ENCODE measurements at regions not wholly inside any gene's neighbourhood (a gene's known extent, or its start where the extent isn't known, plus 50 kb on each side); places are given as distances from the start of the nearest gene placed in this dataset.

DNA sequence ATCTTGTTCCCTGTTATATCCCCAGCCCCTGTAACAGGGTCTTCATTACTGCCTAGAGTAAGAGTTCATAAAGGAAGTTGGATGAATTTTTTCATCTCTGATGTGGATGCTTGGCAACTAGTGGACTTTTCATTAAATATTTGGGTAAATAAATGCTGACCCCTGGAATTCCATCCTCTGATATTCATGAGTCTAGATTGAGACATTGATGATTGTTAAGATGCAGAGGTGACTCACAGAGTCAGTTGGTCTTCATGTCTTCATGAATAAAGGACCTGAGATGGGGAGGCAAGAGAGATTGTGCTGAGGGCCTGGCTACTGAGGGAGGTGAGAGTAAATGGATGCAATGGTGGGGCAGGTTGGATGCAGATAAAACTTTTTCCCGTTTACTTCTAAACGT is 132.7 kb upstream of the NT5C1B start:
- no peak overlapping the region for H3K14ac ChIP-seq (replicated peaks; ENCODE audit: low read depth, low read length)
- H2BK15ac ChIP-seq (ENCODE audit: low read depth, low read length): no peak overlapping the region
- ChIA-PET CTCF (no interaction called here), POLR2A (ENCODE audit: unreplicated experiment) (no interaction called here)
- no peaks in the 10 kb centered on the region for H3K79me1 ChIP-seq (ENCODE audit: low read depth in 1 of 2, low read length in 2 of 2)
- H3K9me1 ChIP-seq (ENCODE audit: insufficient read depth, low read length): 0 out of 2 replicates have a peak, but pooled peaks cover 4% of the 10 kb centered on the region
- H4K20me1 ChIP-seq (ENCODE audit: insufficient read depth, low read length): no peaks in the 10 kb centered on the region
- no peak for TF ChIP-seq CEBPB (IDR thresholded peaks at IDR 0.05; ENCODE audit: low read depth, low read length)
- TF ChIP-seq MAFK (IDR thresholded peaks at IDR 0.05; ENCODE audit: low read depth, low read length): 0 out of 2 replicates have a peak, but pooled peaks have one; percentile 25
- no peak overlapping the region for H2BK20ac ChIP-seq (ENCODE audit: low read depth, low read length)
- H3K9ac ChIP-seq (ENCODE audit: low read depth, low read length): no peak overlapping the region
- no peak overlapping the region for H3K23ac ChIP-seq (ENCODE audit: low read depth, low read length)
- H3K18ac ChIP-seq (ENCODE audit: low read depth, low read length): no peak overlapping the region
- no TSS peak for BruUV-seq (replicated peaks)
- H2AFZ ChIP-seq (replicated peaks; ENCODE audit: low read length, poor library complexity): no peak overlapping the region
- H2BK120ac ChIP-seq (ENCODE audit: low read depth, low read length): no peak overlapping the region
- in situ Hi-C loops (cut with MboI; ENCODE audit: low sequenced_read_pairs) (no loop called here), dilution Hi-C loops (cut with HindIII; ENCODE audit: low sequenced_read_pairs, unreplicated experiment) (no loop called here), intact Hi-C loops (cut with micrococcal nuclease) (no loop called here)
- no peak overlapping the region for H3K4me2 ChIP-seq (ENCODE audit: low read depth, low read length)
- DNase-seq (peak; percentile 44), ATAC-seq (ENCODE audit: low read depth) (no peak; the same call in 1 of the 2 replicates)
- H3K36me3 ChIP-seq (ENCODE audit: control insufficient read depth, insufficient read depth, low read length): no peaks in the 10 kb centered on the region
- no peak overlapping the region for H2BK5ac ChIP-seq (ENCODE audit: low read depth, low read length, poor library complexity, severe bottlenecking)
- no peak overlapping the region for H3K56ac ChIP-seq (ENCODE audit: extremely low read depth, insufficient read depth, low read length)
- H3K4ac ChIP-seq (ENCODE audit: low read depth, low read length): no peak overlapping the region
- H4K91ac ChIP-seq (ENCODE audit: insufficient read depth, low read depth, low read length): no peak overlapping the region
- H3K9me3 ChIP-seq (ENCODE audit: control insufficient read depth, insufficient read depth, low read length): no peaks in the 10 kb centered on the region
- H3K27ac ChIP-seq (ENCODE audit: insufficient read depth, low read length): no peak overlapping the region
- no peak overlapping the region for H2AK9ac ChIP-seq (replicated peaks; ENCODE audit: low read depth, low read length, poor library complexity)
- H3K4me1 ChIP-seq (ENCODE audit: control insufficient read depth, insufficient read depth, low read length): peaks cover 1% of the 10 kb centered on the region; the same call in 1 of the 2 replicates
- H2AK5ac ChIP-seq (ENCODE audit: low read depth, low read length): no peak overlapping the region
- no peak overlapping the region for H4K5ac ChIP-seq (ENCODE audit: low read depth, low read length)
- no peaks in the 10 kb centered on the region for H3K27me3 ChIP-seq (ENCODE audit: control insufficient read depth, insufficient read depth, low read length)
- no peak overlapping the region for H4K8ac ChIP-seq (ENCODE audit: low read depth in 2 of 2, low read length in 2 of 2)
- H3K4me3 ChIP-seq (ENCODE audit: insufficient read depth, low read depth, low read length): no peak overlapping the region
- WGBS, 2 experiments (ENCODE audit: extremely low coverage in 2 of 2, insufficient read length in 1 of 2): no CpG with 5 or more reads among the region's 2 CpGs

Measured in IMR-90 (cell line).